GM12873 (cell line): ENCODE measurements at regions not wholly inside any gene's neighbourhood (a gene's known extent, or its start where the extent isn't known, plus 50 kb on each side); places are given as distances from the start of the nearest gene placed in this dataset.

ENCODE experiments used
- CTCF ChIP-seq: IDR thresholded peaks from 2 replicates; pipeline ENCODE4 v1.5.1; 2012; ENCODE audit warnings: low read depth, mild to moderate bottlenecking, moderate library complexity, low read length, control low read depth; ENCODE audit not compliant: insufficient read depth; ENCODE audit errors: missing control alignments

- TF ChIP-seq CTCF, result no peak
Measured at GRCh38 chr2:2762913-2763312, 431.8 kb upstream of the MYT1L start.

GRCh38 chr2:2762166-2762908 is 431.3 kb upstream of the MYT1L start:
- TF ChIP-seq CTCF, result no peak

- no peak for TF ChIP-seq CTCF
Measured at GRCh38 chr2:2758793-2759367, 427.8 kb upstream of the MYT1L start.

GRCh38 chr2:2757764-2758163 is 426.7 kb upstream of the MYT1L start:
- no peak for TF ChIP-seq CTCF

GRCh38 chr2:2756886-2757285 is 425.8 kb upstream of the MYT1L start:
- no peak for TF ChIP-seq CTCF

- TF ChIP-seq CTCF, result no peak
Measured at GRCh38 chr2:2755990-2756389, 424.9 kb upstream of the MYT1L start.

GRCh38 chr2:2754940-2755339 is 423.9 kb upstream of the MYT1L start:
- TF ChIP-seq CTCF, result no peak
